Superior temporal gyrus (tissue), 1 donor: ENCODE measurements at regions not wholly inside any gene's neighbourhood (a gene's known extent, or its start where the extent isn't known, plus 50 kb on each side); places are given as distances from the start of the nearest gene placed in this dataset.

Experiments
- DNase-seq: peaks from one replicate; pipeline ENCODE4 v3.0.0-alpha.2; 2016; ENCODE audit errors: extremely low spot score

DNA sequence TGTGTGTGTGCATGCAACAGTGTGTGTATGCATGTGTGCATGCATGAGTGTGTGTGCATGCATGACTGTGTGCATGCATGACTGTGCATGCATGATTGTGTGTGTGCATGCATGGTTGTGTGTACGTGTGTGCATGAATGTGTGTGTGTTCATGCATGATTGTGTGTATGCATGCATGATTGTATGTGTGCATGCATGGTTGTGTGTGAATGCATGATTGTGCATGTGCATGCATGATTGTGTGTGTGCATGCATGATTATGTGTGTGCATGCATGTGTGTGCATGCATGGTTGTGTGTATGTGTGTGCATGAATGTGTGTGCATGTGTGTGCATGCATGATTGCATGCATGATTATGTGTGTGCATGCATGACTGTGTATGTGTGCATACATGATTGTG is 1052.0 kb downstream of the TBC1D22A start:
- DNase-seq = no peak

DNA sequence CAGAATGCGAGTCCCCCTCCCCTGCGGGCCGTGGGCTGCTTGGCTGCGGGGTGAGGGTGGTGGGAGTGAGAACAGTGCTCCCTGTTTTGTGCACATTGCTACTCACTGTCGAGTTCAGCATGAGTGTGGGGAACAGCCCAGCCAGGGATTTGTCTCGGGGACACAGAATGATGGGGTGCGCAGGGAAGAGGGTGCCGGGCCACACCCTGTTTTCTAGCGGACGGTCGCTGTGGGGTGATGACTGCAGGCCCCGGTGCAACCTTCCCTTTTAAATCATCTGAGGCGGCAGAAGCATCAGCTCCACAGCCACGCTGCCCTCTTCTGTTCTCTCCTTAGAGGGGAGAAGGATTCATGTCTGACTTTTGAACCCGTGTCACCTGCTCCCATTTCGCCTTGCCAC is 1051.2 kb downstream of the TBC1D22A start:
- DNase-seq = no peak

DNA sequence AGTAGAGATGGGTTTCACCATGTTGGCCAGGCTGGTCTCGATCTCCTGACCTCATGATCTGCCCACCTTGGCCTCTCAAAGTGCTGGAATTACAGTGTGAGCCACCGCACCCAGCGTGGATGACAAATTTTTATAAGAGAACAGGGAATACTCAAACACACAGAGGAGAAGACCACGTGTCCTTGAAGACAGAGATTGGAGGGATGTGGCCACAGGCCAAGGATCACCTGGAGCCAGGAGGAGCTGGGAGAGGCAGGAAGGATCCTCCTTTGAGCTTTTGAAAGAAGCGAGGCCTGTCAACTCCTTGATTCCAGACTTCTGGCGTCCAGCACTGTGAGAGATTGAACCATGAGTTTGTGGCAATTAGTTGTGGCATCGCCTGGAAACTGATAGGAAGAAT is 1049.5 kb downstream of the TBC1D22A start:
- DNase-seq = no peak

DNA sequence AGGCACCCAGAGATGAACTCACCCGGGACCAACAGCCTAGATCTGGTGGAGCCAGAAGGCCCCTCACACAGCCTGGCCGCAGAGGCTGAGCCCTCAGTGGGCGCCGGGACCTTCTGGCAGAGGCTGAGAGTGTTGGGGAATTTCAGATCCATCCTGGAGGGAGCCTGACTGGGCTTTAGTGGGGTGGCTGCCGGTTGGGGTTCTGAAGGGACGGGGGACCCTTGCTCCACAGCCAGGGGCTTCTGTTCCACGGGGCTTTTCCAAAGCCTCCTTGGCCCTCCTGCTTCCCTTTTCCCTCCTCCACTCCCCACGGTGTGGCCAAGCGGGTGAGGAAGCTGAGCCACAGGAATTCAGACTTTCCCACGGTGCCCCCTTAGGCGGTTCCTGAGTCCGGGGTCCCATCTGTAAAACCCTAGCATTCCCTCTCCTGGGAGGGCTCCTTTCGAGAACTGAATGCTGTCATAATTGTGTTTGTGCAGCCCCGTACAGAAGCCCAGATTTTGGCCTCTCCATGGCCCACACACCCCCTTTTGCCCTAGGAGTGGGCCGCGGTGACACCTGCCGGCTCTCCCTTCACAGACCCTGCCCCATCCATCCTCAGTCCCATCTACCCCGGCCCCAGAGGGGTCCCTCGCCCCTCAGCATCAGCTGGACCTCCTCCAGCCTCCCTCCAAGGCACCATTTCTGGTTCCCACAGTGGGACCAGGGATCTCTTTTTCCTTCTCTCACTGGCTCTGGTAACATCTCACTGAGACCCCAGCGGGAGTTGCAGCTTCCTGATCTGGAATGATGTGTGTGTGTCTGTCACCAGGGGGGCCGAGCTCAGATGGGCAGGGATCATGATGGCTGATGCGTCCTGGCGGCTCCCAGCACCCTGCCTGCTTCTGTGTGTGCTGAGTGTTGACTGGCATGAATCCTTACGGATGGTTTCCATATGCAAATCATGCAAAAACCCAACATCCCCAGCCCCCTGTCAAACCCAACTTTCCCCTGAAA is 1048.4 kb downstream of the TBC1D22A start:
- no peak for DNase-seq

DNA sequence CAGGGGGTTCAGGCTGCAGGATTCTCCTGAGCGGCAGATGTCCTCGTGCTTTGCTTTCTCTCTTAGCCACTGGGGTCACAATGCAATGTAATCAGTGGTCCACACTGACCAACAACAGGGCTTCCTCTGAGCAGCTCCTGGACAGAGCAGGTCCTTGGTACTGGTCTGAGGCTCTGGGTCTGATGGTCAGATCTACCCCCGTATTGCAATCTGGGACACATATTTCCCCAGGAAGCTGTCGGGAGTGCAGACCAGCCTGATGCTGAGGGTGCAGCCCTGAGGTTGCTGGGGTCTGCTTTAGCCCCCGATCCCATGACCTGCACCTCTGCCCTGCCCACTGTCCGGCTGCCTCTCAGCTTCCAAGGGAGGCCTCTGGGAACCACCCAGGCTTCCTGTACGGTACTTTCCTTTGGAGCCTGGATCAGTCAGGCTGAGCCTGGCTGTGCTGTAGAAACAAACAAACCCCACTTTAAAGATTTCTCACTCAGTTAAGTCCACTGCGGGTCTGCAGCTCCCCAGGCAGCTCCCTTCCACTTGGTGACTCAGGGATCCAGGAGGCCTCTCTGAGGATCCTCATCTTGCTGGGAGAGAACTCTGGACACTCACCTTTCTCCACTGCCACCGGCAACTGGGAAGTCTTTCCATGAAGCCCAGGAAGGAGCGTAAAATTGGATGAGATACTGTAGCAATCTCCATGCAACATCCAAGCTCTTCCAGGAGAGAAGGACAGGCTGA is 1046.6 kb downstream of the TBC1D22A start:
- no peak for DNase-seq

DNA sequence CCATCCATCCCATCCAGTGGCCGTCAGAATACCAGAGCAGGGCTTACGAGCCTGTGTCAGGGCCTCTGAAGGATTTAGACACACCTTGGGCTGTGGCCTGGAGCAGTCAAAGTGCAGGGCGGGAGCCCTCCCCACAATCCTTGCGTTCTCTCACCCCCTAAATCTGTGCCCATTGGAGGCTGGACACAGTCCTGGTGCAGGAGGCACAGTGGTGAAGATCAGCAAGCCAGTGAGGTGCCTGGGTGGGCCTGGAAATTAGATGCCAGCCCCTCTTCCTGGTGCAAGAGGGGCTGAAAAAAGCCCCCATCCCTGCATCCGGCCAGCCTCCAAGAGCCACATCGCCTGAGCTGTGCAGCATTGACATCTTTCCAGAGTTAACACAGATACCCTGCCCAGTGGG is 1045.8 kb downstream of the TBC1D22A start:
- DNase-seq = no peak

DNA sequence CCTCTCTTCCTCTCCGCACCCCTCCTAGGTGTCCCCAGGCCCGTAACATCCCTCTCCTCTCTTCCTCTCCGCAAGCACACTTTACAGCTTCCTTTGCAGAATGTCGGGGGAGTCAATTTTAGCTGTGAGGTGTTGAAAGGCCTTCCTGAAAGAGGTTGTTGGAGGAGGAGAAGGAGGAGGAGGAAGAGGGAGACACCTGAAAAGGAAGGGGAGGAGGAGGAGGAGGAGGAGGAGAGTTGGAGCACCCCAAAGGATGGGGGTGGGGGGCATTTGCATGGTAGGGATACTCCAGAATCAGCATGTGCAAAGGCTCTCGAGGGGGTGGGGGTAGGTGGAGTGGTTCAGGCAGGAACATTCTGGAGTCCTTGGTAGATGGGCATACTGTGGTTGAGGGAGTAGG is 1045.1 kb downstream of the TBC1D22A start:
- DNase-seq = no peak

DNA sequence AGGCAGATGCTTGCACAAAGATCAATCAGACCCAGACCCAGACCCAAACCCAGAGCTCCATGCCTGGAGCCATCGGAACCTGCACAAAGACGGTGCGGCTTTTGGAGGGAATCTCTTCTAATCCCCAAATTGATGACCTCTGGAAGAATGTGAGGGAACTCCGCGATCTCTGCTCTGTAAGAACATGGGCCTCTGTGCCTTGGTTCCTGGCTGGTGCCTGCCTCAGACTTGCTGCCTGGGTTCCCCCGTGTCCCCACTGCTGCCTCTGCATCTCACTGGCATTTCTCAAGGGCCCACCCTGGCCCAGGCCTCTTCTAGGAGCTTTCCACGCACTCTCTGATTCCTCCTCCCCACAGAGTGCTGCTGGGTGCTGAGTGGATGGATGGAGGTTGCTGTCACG is 1044.4 kb downstream of the TBC1D22A start:
- DNase-seq = no peak

DNA sequence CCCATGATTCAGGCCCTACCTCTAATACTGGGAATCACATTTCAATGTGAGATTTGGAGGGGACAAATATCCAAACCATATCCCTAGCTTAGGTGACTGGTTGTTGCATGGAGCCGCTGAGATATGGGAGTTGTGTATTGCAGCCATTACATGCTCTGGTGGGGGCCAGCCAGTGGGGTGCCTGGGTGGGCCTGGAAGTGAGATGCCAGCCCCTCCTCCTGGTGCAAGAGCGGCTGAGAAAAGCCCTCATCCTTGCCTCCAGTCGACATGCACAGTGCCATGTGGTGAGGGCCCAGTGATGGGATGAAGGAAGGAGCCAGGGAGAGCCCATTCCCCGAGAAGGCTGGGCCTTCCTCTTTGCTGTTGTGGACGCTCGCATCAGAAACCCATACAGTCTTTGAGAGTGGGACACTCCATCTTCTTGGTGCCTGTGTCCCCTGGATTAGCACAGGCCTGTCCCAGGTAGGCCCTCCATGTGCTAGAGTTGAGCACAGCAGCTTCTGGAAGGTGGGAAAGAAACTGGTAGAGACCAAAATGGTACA is 1043.0 kb downstream of the TBC1D22A start:
- DNase-seq = no peak

DNA sequence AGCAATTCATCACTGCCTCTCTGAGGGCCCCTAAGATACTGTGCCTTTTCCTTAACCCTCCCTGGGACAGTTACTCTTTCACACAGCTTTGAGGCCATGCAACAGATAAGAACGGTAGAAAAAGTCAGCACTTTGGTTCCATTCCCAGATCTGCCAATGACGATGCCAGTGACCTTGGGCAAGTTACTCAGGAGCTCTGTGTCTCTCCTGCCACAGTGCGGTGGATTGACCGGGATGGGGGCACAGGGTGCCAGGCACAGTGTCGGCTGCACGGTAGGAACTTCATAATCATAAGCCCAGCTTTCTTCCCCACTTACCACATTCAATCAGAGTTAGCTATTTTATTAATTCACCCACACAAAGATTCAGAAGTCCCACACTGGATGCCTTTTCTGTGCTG is 1041.8 kb downstream of the TBC1D22A start:
- no peak for DNase-seq

DNA sequence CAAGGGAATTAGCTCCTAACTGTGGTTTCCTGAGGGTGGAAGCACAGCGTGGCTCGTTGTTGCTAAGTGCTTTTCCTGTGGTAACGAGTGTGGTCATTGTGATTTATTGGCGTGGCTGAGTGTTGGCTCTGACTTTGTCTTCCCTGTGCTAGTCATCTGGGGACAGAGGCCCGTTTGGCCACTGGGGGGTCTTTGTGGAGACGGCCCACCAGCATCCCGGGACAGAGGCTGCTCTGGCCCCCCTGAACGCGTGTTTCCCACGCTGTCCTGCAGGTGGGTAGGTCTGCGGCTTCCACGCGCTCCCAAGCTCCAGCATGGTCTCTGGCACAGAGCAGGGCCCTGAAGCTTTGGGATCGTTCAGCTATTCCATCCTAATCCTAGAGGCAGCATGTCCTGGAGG is 1040.0 kb downstream of the TBC1D22A start:
- no peak for DNase-seq

DNA sequence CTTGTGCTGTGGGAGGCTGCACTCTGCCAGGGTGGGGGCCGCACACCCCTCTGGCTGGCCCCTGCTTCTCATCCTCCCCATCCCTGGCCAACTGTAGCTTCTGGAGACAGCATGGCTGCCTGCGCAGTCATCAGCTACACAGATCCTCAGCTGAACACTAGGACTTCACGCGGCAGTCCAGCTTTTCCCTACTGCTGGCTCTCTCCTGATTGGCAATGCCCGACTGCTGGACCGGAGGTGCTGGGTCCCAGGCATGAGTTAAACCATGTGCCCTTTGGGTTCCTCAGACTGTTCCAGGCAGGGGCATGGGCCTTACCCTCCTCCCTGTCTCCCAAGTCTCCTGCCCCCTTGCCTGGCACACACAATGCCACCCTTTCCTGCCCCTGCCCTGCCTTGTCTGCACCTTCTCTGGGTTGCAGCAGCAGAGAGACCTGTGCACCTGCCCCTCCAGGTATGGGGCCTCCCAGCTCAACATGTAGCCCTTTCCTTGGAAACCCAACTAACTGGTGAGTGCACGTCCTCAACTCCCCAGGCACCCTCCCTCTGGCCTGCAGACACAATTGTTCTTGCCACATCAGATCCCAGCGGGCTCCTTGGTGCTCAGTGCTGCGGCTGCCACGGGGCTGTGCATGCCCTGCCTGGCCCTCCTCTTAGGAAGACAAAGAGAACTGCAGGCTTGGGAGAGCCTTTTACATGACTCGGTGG is 1039.2 kb downstream of the TBC1D22A start:
- DNase-seq = no peak

DNA sequence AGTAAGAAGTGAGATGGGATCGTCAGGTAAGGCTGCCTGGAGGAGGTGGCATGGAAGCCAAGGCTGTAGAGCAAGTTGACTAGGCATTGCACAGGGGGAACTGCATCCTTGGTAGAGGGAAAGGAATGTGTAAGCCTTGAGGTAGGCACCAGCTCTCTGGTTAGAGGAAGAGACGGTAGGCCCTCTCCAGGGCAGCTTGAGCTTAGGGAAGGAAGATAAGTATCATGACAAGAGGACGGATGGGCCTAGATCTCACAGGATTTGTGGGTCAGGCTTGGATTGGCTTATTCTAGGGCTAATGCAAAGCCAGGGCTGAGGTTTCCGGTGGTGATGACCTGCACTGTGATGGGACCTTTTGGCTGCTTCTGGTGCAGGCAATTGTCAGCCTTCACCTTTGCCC is 1035.8 kb downstream of the TBC1D22A start:
- DNase-seq = no peak

DNA sequence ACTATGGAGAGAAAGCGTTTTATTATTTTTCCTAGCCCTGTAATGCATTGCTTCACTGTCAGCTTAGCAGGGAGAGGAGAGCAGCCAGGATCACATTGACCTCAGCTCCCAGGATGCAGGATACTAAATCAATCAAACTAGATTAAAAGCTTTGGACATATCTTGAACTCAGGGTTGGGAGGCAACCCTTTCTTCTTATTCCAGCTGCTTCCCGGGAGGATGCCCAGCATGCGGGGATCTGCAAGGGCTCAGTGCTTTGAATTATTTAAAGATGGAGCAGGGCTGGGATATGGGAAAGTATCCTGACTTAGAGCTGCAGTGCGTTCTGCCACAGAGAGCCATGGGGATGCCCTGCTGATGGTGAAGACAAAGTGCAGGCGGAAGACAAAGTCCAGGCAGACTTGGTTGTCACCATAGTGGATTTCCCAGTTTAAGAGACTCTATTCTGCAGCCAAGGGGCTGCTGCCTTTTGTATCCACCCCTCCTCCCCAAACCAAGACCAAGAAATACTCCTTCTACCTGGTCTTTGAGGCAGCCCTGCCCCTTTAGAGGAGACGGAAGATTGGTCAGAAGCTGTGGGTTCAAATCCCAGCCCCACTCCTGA is 1035.0 kb downstream of the TBC1D22A start:
- DNase-seq = no peak

DNA sequence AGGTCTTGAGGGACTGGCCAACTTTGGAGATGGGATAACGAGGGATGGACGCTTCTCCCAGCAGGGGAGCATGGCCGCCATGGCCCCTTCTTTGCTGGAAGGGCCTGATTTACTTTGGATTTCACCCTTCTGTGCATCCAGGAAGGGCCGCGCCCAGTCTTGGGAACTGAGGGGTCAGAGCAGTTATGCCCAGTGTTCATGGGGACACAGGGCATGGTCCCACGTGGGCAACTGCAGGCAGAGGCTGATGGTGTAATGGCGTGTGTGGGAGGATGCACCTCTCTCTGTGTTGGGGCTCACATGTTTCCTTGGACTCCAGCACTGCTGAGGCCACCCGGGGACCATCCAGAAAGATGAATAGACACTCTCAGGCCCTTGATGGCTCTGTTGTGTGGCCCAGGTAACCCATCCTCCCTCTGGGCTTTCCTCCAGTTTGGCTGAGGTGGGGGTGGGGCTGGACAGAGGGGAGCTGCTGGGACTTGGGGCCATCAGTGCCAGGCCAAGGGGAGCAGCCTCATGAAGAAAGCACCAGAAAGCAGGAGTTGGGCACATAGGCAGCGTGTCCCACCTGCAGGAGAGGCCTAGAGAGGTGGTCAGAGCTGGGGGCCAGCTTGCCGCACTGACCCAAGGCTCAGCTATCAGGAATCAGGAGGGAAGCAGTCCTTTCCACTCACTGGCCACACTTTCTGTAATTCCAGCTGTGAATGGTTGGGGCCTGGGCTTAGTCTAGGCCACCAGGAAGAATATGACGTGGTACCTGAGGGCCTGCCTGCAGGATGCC is 1033.9 kb downstream of the TBC1D22A start:
- no peak for DNase-seq

DNA sequence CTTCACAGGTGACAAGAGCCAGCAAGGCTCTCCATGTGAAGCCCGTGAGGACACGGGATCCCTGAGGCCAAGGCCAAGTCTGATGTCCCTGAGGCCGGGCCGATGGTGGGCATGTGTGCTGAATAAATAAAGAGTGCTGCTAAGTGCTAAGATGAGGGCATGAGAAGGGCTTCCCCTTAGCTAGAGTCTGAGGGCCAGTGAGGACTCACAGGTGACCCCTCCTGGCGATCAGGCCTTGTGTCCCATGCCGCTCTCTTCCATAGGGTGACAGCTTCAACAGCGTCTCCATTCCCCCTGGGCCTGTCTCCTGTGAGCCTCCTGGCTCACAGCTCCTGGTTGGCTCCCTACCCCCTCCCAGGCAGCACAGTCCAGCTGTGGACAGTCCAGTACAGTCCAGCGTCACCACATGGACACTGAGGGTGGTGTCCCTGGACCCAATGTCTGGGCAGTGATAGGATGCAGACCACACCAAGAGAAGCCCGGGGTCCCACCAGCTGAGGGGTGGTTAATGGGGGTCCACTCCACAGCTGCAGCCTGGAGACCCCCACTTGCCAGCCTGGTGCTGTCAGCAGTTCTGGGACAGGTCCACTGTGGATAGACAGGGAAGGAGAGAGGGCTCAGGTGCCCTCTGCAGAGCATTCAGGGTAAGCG is 1033.2 kb downstream of the TBC1D22A start:
- DNase-seq = no peak

DNA sequence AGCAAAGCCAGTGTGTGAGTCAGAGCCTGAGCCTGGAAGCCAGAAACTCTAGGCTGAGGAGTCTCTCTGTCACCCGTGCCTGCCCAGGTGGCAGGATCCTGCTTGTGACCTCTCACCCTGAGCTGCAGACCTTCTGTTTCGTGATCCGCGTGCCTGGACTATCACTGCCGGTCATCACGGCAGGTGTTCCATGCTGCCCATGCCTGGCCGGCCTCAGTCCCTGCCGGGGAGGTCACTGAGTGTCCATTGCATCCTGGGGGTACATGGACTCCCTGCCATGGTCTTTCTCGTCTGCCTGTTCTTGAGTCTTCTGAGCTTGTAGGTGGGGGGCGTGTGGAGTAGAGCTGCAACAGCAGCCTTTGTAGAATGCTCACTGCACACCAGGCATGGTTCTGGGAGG is 1032.4 kb downstream of the TBC1D22A start:
- no peak for DNase-seq

DNA sequence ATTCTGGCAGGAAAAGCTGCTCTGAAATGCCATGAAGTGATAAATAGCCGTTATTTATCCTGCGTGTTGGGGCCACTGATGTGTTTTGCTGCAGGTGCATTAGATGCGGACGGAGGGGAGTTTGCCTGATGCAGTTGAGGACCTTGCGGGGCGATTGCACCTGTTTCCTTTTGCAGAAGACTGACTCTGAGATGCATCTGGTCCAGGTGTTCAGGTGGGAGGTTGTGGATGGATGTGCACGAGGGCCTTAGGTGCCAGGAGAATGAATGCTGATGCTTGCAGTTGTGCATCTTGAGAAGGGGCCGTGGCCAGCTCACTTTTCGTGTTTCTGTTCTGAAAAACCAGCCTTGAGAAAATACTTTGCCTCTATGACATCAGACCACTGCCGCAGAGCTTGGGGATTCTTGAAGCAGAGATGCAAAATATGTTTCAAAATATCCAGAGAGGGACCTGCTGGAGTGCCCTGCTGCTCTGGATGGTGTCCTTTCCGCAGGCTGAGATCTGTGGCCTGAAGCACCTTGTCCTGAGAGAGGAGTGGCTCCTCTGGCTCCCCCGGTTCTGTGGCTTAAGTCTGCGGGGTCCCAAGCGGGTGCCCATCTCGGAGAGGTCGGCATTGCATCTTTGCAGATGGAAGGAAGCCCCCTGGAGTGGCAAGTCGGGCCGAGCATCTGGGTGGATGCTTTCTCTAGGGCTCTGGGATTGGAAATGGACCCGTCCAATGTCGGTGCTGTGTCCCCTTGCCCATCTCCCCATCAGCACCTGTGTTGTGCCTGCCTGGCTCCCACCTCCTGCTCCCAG is 1031.1 kb downstream of the TBC1D22A start:
- DNase-seq = no peak

DNA sequence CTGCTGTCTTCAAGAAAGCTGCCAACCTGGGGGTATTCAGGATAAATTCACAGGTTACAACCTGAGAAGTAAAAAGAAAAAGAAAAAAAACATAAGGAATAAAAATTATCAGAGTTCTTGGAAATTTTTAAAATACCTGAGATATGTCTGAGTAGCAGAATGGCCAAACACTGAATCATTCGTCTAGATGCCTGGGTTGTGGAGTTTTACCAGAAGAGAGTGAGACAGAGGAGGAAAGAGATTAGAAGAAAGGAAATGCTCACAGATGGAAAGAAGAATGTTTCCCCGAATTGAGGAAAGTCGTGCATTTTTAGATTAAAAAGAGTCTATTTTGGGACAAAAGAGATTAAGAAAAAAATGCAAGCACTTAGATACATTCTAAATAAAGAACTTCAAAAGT is 1026.7 kb downstream of the TBC1D22A start:
- DNase-seq = no peak

DNA sequence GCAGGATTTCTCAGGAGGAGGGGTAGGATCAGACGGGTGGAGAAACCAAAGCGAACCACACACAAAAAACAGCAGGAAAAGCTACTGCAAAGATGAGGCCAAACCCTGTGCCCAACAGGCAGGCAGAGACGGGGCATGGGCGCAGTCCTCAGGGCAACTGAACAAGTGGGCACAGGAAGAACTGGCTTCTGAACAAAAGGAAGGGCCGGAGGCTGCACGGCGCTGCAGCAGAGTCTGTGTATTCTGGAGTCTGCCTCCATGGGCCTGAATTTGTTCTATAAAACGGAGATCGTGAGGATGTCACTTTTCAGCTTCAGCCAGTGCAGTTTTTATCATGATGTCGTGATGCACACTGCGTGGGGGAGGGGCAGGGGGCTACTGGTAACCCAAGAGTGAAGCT is 1026.0 kb downstream of the TBC1D22A start:
- DNase-seq = no peak
